ENCODE measurements at regions not wholly inside any gene's neighbourhood (a gene's known extent, or its start where the extent isn't known, plus 50 kb on each side); places are given as distances from the start of the nearest gene placed in this dataset.
"Not testable (repeated sequence)": the region's sequence is repeated elsewhere in the genome, so short reads cannot be mapped to it uniquely, and the experiment has no call there.

GRCh38 chr6:11486959-11487358 is 50.6 kb upstream of the TMEM170B start:
- Mint-ChIP-seq H3K4me3 (no peak overlapping the region), H3K9me3 (no peaks in the 10 kb centered on the region), H3K27ac (no peak overlapping the region), H3K36me3 (ENCODE audit: low read depth) (no peaks in the 10 kb centered on the region), H3K4me1 (ENCODE audit: low read depth) (no peaks in the 10 kb centered on the region), H3K27me3 (no peaks in the 10 kb centered on the region)
- DNase-seq, result no peak

DNA sequence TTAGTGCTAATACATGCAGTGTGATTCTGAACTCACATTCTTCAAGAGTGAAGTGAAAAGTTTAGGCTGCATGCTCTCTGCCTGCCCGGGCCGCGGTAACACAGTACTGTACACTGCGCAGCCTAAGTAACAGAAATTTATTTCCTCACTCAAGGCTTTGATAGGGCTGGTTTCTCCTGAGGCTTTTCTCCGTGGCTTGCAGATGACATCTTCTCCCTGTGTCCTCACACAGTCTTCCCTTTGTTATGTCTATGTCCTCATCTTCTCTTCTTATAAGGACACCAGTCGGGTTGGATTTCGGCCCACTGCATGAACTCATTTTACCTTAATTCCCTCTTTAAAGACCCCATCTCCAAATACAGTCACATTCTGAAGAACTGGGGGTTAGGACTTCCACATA is 51.1 kb upstream of the TMEM170B start:
- H3K9me3 Mint-ChIP-seq, result no peaks in the 10 kb centered on the region

DNA sequence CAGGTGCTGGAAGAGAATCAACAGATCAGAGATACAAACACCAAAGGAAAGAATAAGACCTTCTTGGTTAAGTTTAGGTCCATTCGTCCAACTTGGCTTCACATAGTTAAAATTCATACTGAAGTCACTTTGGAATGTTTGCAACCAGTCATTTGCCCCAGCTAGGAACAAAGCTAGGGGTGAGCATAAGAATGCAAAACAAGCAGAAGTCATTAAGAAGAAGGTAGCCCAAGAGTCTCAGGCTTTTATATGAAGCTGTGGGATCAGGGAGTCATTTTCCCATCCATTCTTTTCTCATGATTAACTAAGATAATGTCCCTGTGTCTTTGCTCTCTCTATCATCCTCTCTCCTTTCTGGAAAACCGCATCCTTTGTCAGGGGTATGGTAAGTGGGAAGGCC is 51.5 kb upstream of the TMEM170B start:
- Mint-ChIP-seq H3K9me3 (no peaks in the 10 kb centered on the region), H3K27ac (no peak overlapping the region), H3K4me3 (no peak overlapping the region), H3K36me3 (ENCODE audit: low read depth) (no peaks in the 10 kb centered on the region), H3K27me3 (no peaks in the 10 kb centered on the region), H3K4me1 (ENCODE audit: low read depth) (no peaks in the 10 kb centered on the region)
- DNase-seq, result no peak

More for the DNA sequence above, 51.1 kb upstream of the TMEM170B start:
- H3K4me1 Mint-ChIP-seq (ENCODE audit: low read depth), result no peaks in the 10 kb centered on the region
- no peak overlapping the region for H3K27ac Mint-ChIP-seq
- H3K4me3 Mint-ChIP-seq, result no peak overlapping the region
- DNase-seq, result no peak
- H3K36me3 Mint-ChIP-seq (ENCODE audit: low read depth), result no peaks in the 10 kb centered on the region
- H3K27me3 Mint-ChIP-seq, result no peaks in the 10 kb centered on the region

DNA sequence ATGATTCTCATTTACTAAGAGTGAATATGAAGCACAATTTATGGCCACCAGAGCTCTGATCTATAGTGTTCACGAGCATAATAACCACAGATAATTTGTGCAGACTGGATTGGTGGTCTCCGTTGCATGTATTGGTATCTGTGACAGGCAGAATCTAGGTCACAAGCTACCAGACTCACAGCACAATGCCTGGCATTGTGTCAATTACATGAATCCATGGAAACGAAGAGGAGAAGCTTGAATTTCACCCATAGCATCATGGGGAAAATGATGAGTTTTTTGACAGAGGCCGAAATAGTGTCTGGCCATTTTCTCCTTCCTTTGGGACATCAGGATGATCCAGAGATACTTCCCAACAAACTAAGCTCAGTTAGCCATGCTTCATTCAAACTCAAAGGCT is 52.3 kb upstream of the TMEM170B start:
- Mint-ChIP-seq H3K4me1 (ENCODE audit: low read depth) (no peaks in the 10 kb centered on the region), H3K9me3 (no peaks in the 10 kb centered on the region), H3K27me3 (no peaks in the 10 kb centered on the region), H3K4me3 (no peak overlapping the region), H3K36me3 (ENCODE audit: low read depth) (no peaks in the 10 kb centered on the region), H3K27ac (no peak overlapping the region)
- DNase-seq, result no peak

GRCh38 chr6:11484441-11484840 is 53.1 kb upstream of the TMEM170B start:
- Mint-ChIP-seq H3K36me3 (ENCODE audit: low read depth) (no peaks in the 10 kb centered on the region), H3K4me3 (no peak overlapping the region), H3K27me3 (no peaks in the 10 kb centered on the region), H3K4me1 (ENCODE audit: low read depth) (no peaks in the 10 kb centered on the region), H3K9me3 (no peaks in the 10 kb centered on the region), H3K27ac (no peak overlapping the region)
- DNase-seq, result no peak

GRCh38 chr6:11482616-11483015 is 54.9 kb upstream of the TMEM170B start:
- Mint-ChIP-seq H3K4me3 (no peak overlapping the region), H3K27me3 (no peaks in the 10 kb centered on the region), H3K9me3 (no peaks in the 10 kb centered on the region), H3K27ac (no peak overlapping the region), H3K36me3 (ENCODE audit: low read depth) (no peaks in the 10 kb centered on the region), H3K4me1 (ENCODE audit: low read depth) (no peaks in the 10 kb centered on the region)
- DNase-seq, result no peak

GRCh38 chr6:11480541-11480940 is 57.0 kb upstream of the TMEM170B start:
- no peak for DNase-seq
- H3K27me3 Mint-ChIP-seq, result no peaks in the 10 kb centered on the region
- no peaks in the 10 kb centered on the region for H3K9me3 Mint-ChIP-seq
- no peak overlapping the region for H3K27ac Mint-ChIP-seq
- H3K4me1 Mint-ChIP-seq (ENCODE audit: low read depth), result no peaks in the 10 kb centered on the region
- H3K36me3 Mint-ChIP-seq (ENCODE audit: low read depth), result no peaks in the 10 kb centered on the region
- H3K4me3 Mint-ChIP-seq, result no peak overlapping the region

DNA sequence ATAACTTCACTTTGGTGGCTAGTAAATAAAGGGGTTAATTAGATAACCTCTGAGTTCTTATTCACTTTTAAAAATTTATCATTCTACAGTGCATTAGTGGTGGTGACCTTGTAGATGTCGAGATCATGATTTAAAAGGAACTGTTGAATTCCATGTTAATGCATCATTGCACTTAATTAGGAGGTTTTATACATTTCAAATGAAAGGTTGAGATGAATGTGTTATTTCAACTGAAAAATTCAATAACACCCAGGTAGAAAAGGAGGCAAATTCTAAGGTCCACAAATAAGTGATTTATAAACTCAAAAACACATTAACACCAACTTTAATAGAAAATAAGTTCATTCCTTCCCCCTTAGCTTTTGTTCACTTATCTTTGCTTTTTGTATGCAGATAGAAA is 58.3 kb upstream of the TMEM170B start:
- H3K9me3 Mint-ChIP-seq, result no peaks in the 10 kb centered on the region
- DNase-seq, result no peak

GRCh38 chr6:11478586-11478985 is 59.0 kb upstream of the TMEM170B start:
- no peaks in the 10 kb centered on the region for H3K9me3 Mint-ChIP-seq
- H3K27me3 Mint-ChIP-seq, result peaks cover 7% of the 10 kb centered on the region
- no peaks in the 10 kb centered on the region for H3K36me3 Mint-ChIP-seq (ENCODE audit: low read depth)
- H3K4me1 Mint-ChIP-seq (ENCODE audit: low read depth), result no peaks in the 10 kb centered on the region
- H3K27ac Mint-ChIP-seq, result no peak overlapping the region
- no peak for DNase-seq
- H3K4me3 Mint-ChIP-seq, result no peak overlapping the region

More for the DNA sequence above, 58.3 kb upstream of the TMEM170B start:
- no peak overlapping the region for H3K4me3 Mint-ChIP-seq
- H3K27me3 Mint-ChIP-seq, result peaks cover 3% of the 10 kb centered on the region
- no peak overlapping the region for H3K27ac Mint-ChIP-seq
- no peaks in the 10 kb centered on the region for H3K4me1 Mint-ChIP-seq (ENCODE audit: low read depth)
- H3K36me3 Mint-ChIP-seq (ENCODE audit: low read depth), result no peaks in the 10 kb centered on the region

DNA sequence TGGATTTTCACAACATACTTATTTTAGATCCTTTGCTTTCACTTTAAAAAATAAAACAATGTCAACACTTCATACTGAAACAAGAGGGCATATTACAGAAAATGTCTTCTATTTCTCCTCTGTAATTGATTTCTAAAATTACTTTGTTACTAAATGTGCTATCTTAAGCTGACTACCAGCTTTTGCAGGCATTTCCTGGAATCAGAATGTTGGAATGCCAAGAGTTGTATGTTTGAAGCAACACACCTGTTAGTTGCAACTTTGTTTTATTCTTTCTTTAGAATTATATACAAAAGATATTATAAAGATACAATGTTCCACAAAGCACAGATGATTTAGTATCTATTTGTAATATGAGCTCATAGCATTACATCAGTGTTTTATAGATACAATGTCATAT is 62.5 kb upstream of the TMEM170B start:
- Mint-ChIP-seq H3K9me3 (no peaks in the 10 kb centered on the region), H3K4me1 (ENCODE audit: low read depth) (no peaks in the 10 kb centered on the region)

GRCh38 chr6:11473008-11473740 is 64.4 kb upstream of the TMEM170B start:
- no peaks in the 10 kb centered on the region for H3K9me3 Mint-ChIP-seq
- H3K4me3 Mint-ChIP-seq, result no peak overlapping the region
- H3K36me3 Mint-ChIP-seq (ENCODE audit: low read depth), result no peaks in the 10 kb centered on the region
- no peaks in the 10 kb centered on the region for H3K4me1 Mint-ChIP-seq (ENCODE audit: low read depth)
- no peak for DNase-seq
- no peak overlapping the region for H3K27ac Mint-ChIP-seq
- H3K27me3 Mint-ChIP-seq, result peaks cover 9% of the 10 kb centered on the region

More for the DNA sequence above, 62.5 kb upstream of the TMEM170B start:
- no peak overlapping the region for H3K4me3 Mint-ChIP-seq
- H3K27ac Mint-ChIP-seq, result no peak overlapping the region
- no peak for DNase-seq
- H3K27me3 Mint-ChIP-seq, result peaks cover 9% of the 10 kb centered on the region
- H3K36me3 Mint-ChIP-seq (ENCODE audit: low read depth), result no peaks in the 10 kb centered on the region

GRCh38 chr6:11471261-11471660 is 66.3 kb upstream of the TMEM170B start:
- Mint-ChIP-seq H3K9me3 (no peaks in the 10 kb centered on the region), H3K27ac (no peak overlapping the region), H3K27me3 (peaks cover 9% of the 10 kb centered on the region), H3K4me1 (ENCODE audit: low read depth) (peaks cover 7% of the 10 kb centered on the region), H3K4me3 (no peak overlapping the region), H3K36me3 (ENCODE audit: low read depth) (no peaks in the 10 kb centered on the region)
- no peak for DNase-seq

GRCh38 chr6:11469684-11470083 is 67.9 kb upstream of the TMEM170B start:
- H3K36me3 Mint-ChIP-seq (ENCODE audit: low read depth), result no peaks in the 10 kb centered on the region
- H3K27ac Mint-ChIP-seq, result no peak overlapping the region
- DNase-seq, result no peak
- H3K9me3 Mint-ChIP-seq, result no peaks in the 10 kb centered on the region
- H3K4me3 Mint-ChIP-seq, result no peak overlapping the region
- peaks cover 7% of the 10 kb centered on the region for H3K4me1 Mint-ChIP-seq (ENCODE audit: low read depth)
- peaks cover 9% of the 10 kb centered on the region for H3K27me3 Mint-ChIP-seq

DNA sequence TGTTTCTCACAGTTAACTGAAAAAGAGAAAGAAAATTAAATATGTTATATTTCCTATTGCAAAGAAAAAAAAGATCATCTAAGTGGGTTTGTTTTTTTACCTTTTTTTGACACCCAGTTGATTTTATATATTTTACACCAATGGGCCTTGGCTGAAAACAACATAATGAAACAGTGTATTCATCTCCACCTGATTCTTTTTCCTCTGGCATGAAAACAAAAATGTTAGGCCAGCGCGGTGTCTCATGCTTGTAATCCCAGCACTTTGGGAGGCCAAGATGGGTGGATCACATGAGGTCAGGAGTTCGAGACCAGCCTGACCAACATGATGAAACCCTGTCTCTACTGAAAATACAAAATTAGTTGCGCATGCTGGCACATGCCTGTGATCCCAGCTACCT is 69.3 kb upstream of the TMEM170B start:
- H3K9me3 Mint-ChIP-seq; DNase-seq; H3K36me3 Mint-ChIP-seq (ENCODE audit: low read depth); H3K4me3 Mint-ChIP-seq; H3K27ac Mint-ChIP-seq; H3K4me1 Mint-ChIP-seq (ENCODE audit: low read depth); H3K27me3 Mint-ChIP-seq: not testable (repeated sequence)

GRCh38 chr6:11467364-11467763 is 70.2 kb upstream of the TMEM170B start:
- H3K9me3 Mint-ChIP-seq, result no peaks in the 10 kb centered on the region
- no peaks in the 10 kb centered on the region for H3K27me3 Mint-ChIP-seq
- no peaks in the 10 kb centered on the region for H3K36me3 Mint-ChIP-seq (ENCODE audit: low read depth)
- no peak for DNase-seq
- peaks cover 7% of the 10 kb centered on the region for H3K4me1 Mint-ChIP-seq (ENCODE audit: low read depth)
- no peak overlapping the region for H3K27ac Mint-ChIP-seq
- no peak overlapping the region for H3K4me3 Mint-ChIP-seq

GRCh38 chr6:11463398-11463780 is 74.2 kb upstream of the TMEM170B start:
- DNase-seq, result no peak
- Mint-ChIP-seq H3K4me1 (ENCODE audit: low read depth) (peaks cover 40% of the 10 kb centered on the region), H3K27me3 (no peaks in the 10 kb centered on the region), H3K4me3 (no peak overlapping the region), H3K9me3 (no peaks in the 10 kb centered on the region), H3K36me3 (ENCODE audit: low read depth) (no peaks in the 10 kb centered on the region), H3K27ac (no peak overlapping the region)

Data from activated T-cell treated with anti-CD3 and anti-CD28 coated beads, Interleukin-2, amount 50 U/mL, for 24 hours (primary cell).